OCI-LY1 (cell line): ENCODE measurements at regions not wholly inside any gene's neighbourhood (a gene's known extent, or its start where the extent isn't known, plus 50 kb on each side); places are given as distances from the start of the nearest gene placed in this dataset.

Experiments used
- H2AFZ ChIP-seq: fragments of 200-600 bp; sonication (generic), shearing (Covaris generic); 2 replicates; pipeline ENCODE4 v1.6.0; 2014; ENCODE audit warnings: antibody characterized with exemption, mild to moderate bottlenecking, low read length
- H3F3A ChIP-seq: fragments of 200-600 bp; sonication (generic), shearing (Covaris generic); 2 replicates; pipeline ENCODE4 v1.6.0; 2014; ENCODE audit warnings: mild to moderate bottlenecking, antibody characterized with exemption, low read length, moderate library complexity; ENCODE audit not compliant: insufficient read depth
- H3K27ac ChIP-seq: fragments of 200-600 bp; sonication (generic); 2 replicates; pipeline ENCODE4 v1.5.1; 2014; ENCODE audit warnings: low read length, mixed run types, mild to moderate bottlenecking, low read depth; ENCODE audit not compliant: poor library complexity, severe bottlenecking
- H3K27me3 ChIP-seq: fragments of 200-600 bp; sonication (generic); 2 replicates; pipeline ENCODE4 v1.6.0; 2014; ENCODE audit warnings: antibody characterized with exemption, mild to moderate bottlenecking, low read length, moderate library complexity; ENCODE audit not compliant: insufficient read depth
- H3K36me3 ChIP-seq: fragments of 200-600 bp; sonication (generic); 2 replicates; pipeline ENCODE4 v1.6.1; 2014; ENCODE audit warnings: mild to moderate bottlenecking, antibody characterized with exemption, low read length, moderate library complexity, mixed read lengths; ENCODE audit not compliant: insufficient read depth
- H3K4me1 ChIP-seq: fragments of 200-600 bp; sonication (generic); 2 replicates; pipeline ENCODE4 v1.5.1; 2014; ENCODE audit warnings: mild to moderate bottlenecking, low read length, moderate library complexity; ENCODE audit not compliant: insufficient read depth, severe bottlenecking
- H3K4me2 ChIP-seq: fragments of 200-600 bp; sonication (generic), shearing (Covaris generic); 2 replicates; pipeline ENCODE4 v1.6.1; 2014; ENCODE audit warnings: low read length
- H3K4me3 ChIP-seq: fragments of 200-600 bp; sonication (generic); 2 replicates; pipeline ENCODE4 v1.5.1; 2014; ENCODE audit warnings: low read length, low read depth, mild to moderate bottlenecking, mixed read lengths; ENCODE audit not compliant: poor library complexity, severe bottlenecking
- H3K79me2 ChIP-seq: fragments of 200-600 bp; shearing (Covaris generic); 2 replicates; pipeline ENCODE4 v1.6.1; 2016; ENCODE audit warnings: mixed run types, low read length, mixed read lengths; ENCODE audit not compliant: insufficient read depth
- H3K9ac ChIP-seq: fragments of 200-600 bp; sonication (generic), shearing (Covaris generic); 2 replicates; pipeline ENCODE4 v1.6.1; 2014; ENCODE audit warnings: mild to moderate bottlenecking, low read length, mixed read lengths
- H3K9me2 ChIP-seq: fragments of 200-600 bp; sonication (generic), shearing (Covaris generic); 2 replicates; pipeline ENCODE4 v1.6.1; 2014; ENCODE audit warnings: low read depth, mild to moderate bottlenecking, low read length, mixed read lengths
- H3K9me3 ChIP-seq: fragments of 200-600 bp; shearing (Covaris generic); 2 replicates; pipeline ENCODE4 v1.6.1; 2014; ENCODE audit warnings: low read length, mixed read lengths
- H4K20me1 ChIP-seq: fragments of 200-600 bp; sonication (generic), shearing (Covaris generic); 2 replicates; pipeline ENCODE4 v1.6.0; 2016; ENCODE audit warnings: mild to moderate bottlenecking, low read length; ENCODE audit not compliant: insufficient read depth
- CTCF ChIP-seq: fragments of 200-600 bp; sonication (generic), shearing (Covaris generic); IDR thresholded peaks from 2 replicates; pipeline ENCODE4 v1.5.1; 2017; ENCODE audit warnings: mild to moderate bottlenecking, antibody characterized with exemption, low read length, moderate library complexity, mixed read lengths
- EZH2 ChIP-seq: fragments of 200-600 bp; sonication (generic), shearing (Covaris generic); IDR thresholded peaks from 2 replicates; pipeline ENCODE4 v1.8.0; 2017; ENCODE audit warnings: borderline replicate concordance, mixed run types, mild to moderate bottlenecking, antibody characterized with exemption, low read length, moderate library complexity, mixed read lengths

- Histone ChIP-seq H3K9ac (no peak overlapping the region), H3K27ac (no peak overlapping the region), H3F3A (no peaks in the 10 kb centered on the region), H4K20me1 (no peaks in the 10 kb centered on the region), H3K4me3 (no peak overlapping the region), H3K27me3 (no peaks in the 10 kb centered on the region), H3K9me3 (no peaks in the 10 kb centered on the region), H3K9me2 (no peaks in the 10 kb centered on the region), H3K4me1 (no peaks in the 10 kb centered on the region), H3K79me2 (no peaks in the 10 kb centered on the region), H3K4me2 (no peak overlapping the region), H3K36me3 (no peaks in the 10 kb centered on the region), H2AFZ (no peak overlapping the region)
- TF ChIP-seq CTCF (no peak), EZH2 (no peak)
Measured at GRCh38 chr4:159497936-159498335, 395.1 kb downstream of the RAPGEF2 start.

- no peak overlapping the region for H3K9ac ChIP-seq
- H2AFZ ChIP-seq = no peak overlapping the region
- no peaks in the 10 kb centered on the region for H3K9me2 ChIP-seq
- H3K36me3 ChIP-seq = no peaks in the 10 kb centered on the region
- H3K27ac ChIP-seq = no peak overlapping the region
- no peak overlapping the region for H3K4me2 ChIP-seq
- no peaks in the 10 kb centered on the region for H3K79me2 ChIP-seq
- no peaks in the 10 kb centered on the region for H4K20me1 ChIP-seq
- no peak for TF ChIP-seq CTCF
- TF ChIP-seq EZH2 = no peak
- H3K4me3 ChIP-seq = no peak overlapping the region
- H3K27me3 ChIP-seq = no peaks in the 10 kb centered on the region
- H3K9me3 ChIP-seq = no peaks in the 10 kb centered on the region
- no peaks in the 10 kb centered on the region for H3K4me1 ChIP-seq
- no peaks in the 10 kb centered on the region for H3F3A ChIP-seq
Measured at GRCh38 chr4:159498446-159499115, 395.7 kb downstream of the RAPGEF2 start.

- Histone ChIP-seq H3K79me2 (no peaks in the 10 kb centered on the region), H3K4me1 (no peaks in the 10 kb centered on the region), H3K9me2 (no peaks in the 10 kb centered on the region), H4K20me1 (no peaks in the 10 kb centered on the region), H3K36me3 (no peaks in the 10 kb centered on the region), H3K27me3 (no peaks in the 10 kb centered on the region), H3K9me3 (no peaks in the 10 kb centered on the region), H3K4me3 (no peak overlapping the region), H3F3A (no peaks in the 10 kb centered on the region), H3K4me2 (no peak overlapping the region), H3K27ac (no peak overlapping the region), H2AFZ (no peak overlapping the region), H3K9ac (no peak overlapping the region)
- no peak for TF ChIP-seq EZH2
- no peak for TF ChIP-seq CTCF
Measured at GRCh38 chr4:159500861-159501260, 398.0 kb downstream of the RAPGEF2 start.
